Activated CD8-positive, alpha-beta memory T cell treated with anti-CD3 and anti-CD28 coated beads for 36 hours (primary cell): ENCODE measurements at regions not wholly inside any gene's neighbourhood (a gene's known extent, or its start where the extent isn't known, plus 50 kb on each side); places are given as distances from the start of the nearest gene placed in this dataset.
"Not testable (repeated sequence)": the region's sequence is repeated elsewhere in the genome, so short reads cannot be mapped to it uniquely, and the experiment has no call there.

Experiments
- CTCF ChIA-PET: fragments of 350-600 bp; sonication (Branson Sonifier 250); formaldehyde crosslinking; loops from one replicate; lab custom pipeline; 2021; ENCODE audit warnings: antibody characterized with exemption; lab: Charles Lee
- POLR2A ChIA-PET: fragments of 350-600 bp; sonication (Branson Sonifier 250); formaldehyde crosslinking; loops from one replicate; lab custom pipeline; 2021; ENCODE audit warnings: antibody characterized with exemption; lab: Charles Lee

GRCh38 chr6:97445407-97445806 lies 162.4 kb upstream of the MMS22L start:
- ChIA-PET CTCF (no interaction called here), POLR2A (no interaction called here)

GRCh38 chr6:97449444-97449966 lies 166.5 kb upstream of the MMS22L start:
- POLR2A ChIA-PET: no interaction called here
- CTCF ChIA-PET: no interaction called here

GRCh38 chr6:97450087-97450486 lies 167.1 kb upstream of the MMS22L start:
- ChIA-PET POLR2A (no interaction called here), CTCF (no interaction called here)

- ChIA-PET POLR2A (no interaction called here), CTCF (interaction anchor here (0.6 kb wide), 1 partner anchor 127 kb away, joined by 4 read pairs; no protein-coding TSS in a partner anchor)
Observed at GRCh38 chr6:97456070-97456469, 173.1 kb upstream of the MMS22L start.

GRCh38 chr6:97459535-97459934 lies 176.5 kb upstream of the MMS22L start:
- ChIA-PET CTCF (no interaction called here), POLR2A (no interaction called here)

GRCh38 chr6:97459986-97460385 lies 177.0 kb upstream of the MMS22L start:
- ChIA-PET POLR2A (no interaction called here), CTCF (no interaction called here)

GRCh38 chr6:97460394-97461080 lies 177.5 kb upstream of the MMS22L start:
- ChIA-PET CTCF (no interaction called here), POLR2A (no interaction called here)

- CTCF ChIA-PET: no interaction called here
- POLR2A ChIA-PET: no interaction called here
Observed at GRCh38 chr6:97461218-97461617, 178.2 kb upstream of the MMS22L start.

GRCh38 chr6:97462031-97462430 lies 179.0 kb upstream of the MMS22L start:
- POLR2A ChIA-PET: no interaction called here
- CTCF ChIA-PET: no interaction called here

GRCh38 chr6:97462938-97463598 lies 180.1 kb upstream of the MMS22L start:
- ChIA-PET CTCF (no interaction called here), POLR2A (no interaction called here)

GRCh38 chr6:97465877-97466561 lies 183.0 kb upstream of the MMS22L start:
- ChIA-PET POLR2A (no interaction called here), CTCF (no interaction called here)

GRCh38 chr6:97468981-97469380 lies 186.0 kb upstream of the MMS22L start:
- ChIA-PET POLR2A (no interaction called here), CTCF (no interaction called here)

GRCh38 chr6:97469451-97469850 lies 186.4 kb upstream of the MMS22L start:
- ChIA-PET POLR2A (no interaction called here), CTCF (no interaction called here)

GRCh38 chr6:97470322-97470721 lies 187.3 kb upstream of the MMS22L start:
- ChIA-PET POLR2A (no interaction called here), CTCF (no interaction called here)

- CTCF ChIA-PET: no interaction called here
- POLR2A ChIA-PET: no interaction called here
Observed at GRCh38 chr6:97473979-97474378, 191.0 kb upstream of the MMS22L start.

- ChIA-PET POLR2A (no interaction called here), CTCF (interaction anchor here (0.6 kb wide), 1 partner anchor 1346 kb away, joined by 3 read pairs; no protein-coding TSS in a partner anchor)
Observed at GRCh38 chr6:97497713-97498331, 214.8 kb upstream of the MMS22L start.

- ChIA-PET CTCF (no interaction called here), POLR2A (no interaction called here)
Observed at GRCh38 chr6:97501853-97502252, 218.8 kb upstream of the MMS22L start.

- ChIA-PET CTCF (no interaction called here), POLR2A (no interaction called here)
Observed at GRCh38 chr6:97508646-97509045, 225.6 kb upstream of the MMS22L start.

- POLR2A ChIA-PET, CTCF ChIA-PET: not testable (repeated sequence)
Observed at GRCh38 chr6:97513260-97513659, 230.2 kb upstream of the MMS22L start.

- CTCF ChIA-PET: no interaction called here
Observed at GRCh38 chr6:97524811-97525210, 241.8 kb upstream of the MMS22L start.

More at GRCh38 chr6:97524811-97525210, 241.8 kb upstream of the MMS22L start:
- POLR2A ChIA-PET: no interaction called here
